GM12878 (cell line): ENCODE measurements at regions not wholly inside any gene's neighbourhood (a gene's known extent, or its start where the extent isn't known, plus 50 kb on each side); places are given as distances from the start of the nearest gene placed in this dataset.

Source experiments
- ATAC-seq: fragments of 200-7000 bp; cut with Tn5 transposase; 3 replicates; pipeline ENCODE4 v1.9.1; 2020; ENCODE audit warnings: mild to moderate bottlenecking, moderate library complexity
- BruUV-seq: library from RNA; stranded (reverse); fragments of 400-500 nt; replicated peaks from 2 replicates; lab custom pipeline; 2021; lab: Mats Ljungman, UMichigan
- CTCF ChIA-PET: fragments of 300-600 bp; sonication (Branson Sonifier 250); formaldehyde crosslinking; extraction: SDS; loops from one replicate; lab custom pipeline; 2021; ENCODE audit warnings: inconsistent platforms; lab: Yijun Ruan, JAX
- POLR2A ChIA-PET: fragments of 350-600 bp; formaldehyde crosslinking; extraction: SDS; loops from one replicate; lab custom pipeline; 2021; ENCODE audit warnings: inconsistent platforms; lab: Charles Lee
- RAD21 ChIA-PET: fragments of 300-600 bp; sonication (Branson Sonifier 250); formaldehyde crosslinking; loops from one replicate; lab custom pipeline; 2023; ENCODE audit warnings: antibody characterized with exemption; ENCODE audit not compliant: unreplicated experiment; lab: Charles Lee
- SMC1A ChIA-PET: fragments of 300-600 bp; sonication (Branson Sonifier 250); formaldehyde crosslinking; loops from one replicate; lab custom pipeline; 2023; ENCODE audit not compliant: unreplicated experiment, uncharacterized antibody; lab: Charles Lee
- DNase-seq: peaks from one replicate; pipeline ENCODE4 v3.0.0-alpha.2; 2011; ENCODE audit warnings: low read depth, low spot score
- FAIRE-seq: peaks from 3 replicates; lab custom pipeline; 2011; peaks lifted over from hg19 to GRCh38; lab: Jason Lieb, UNC
- H2AFZ ChIP-seq: 2 replicates; pipeline ENCODE4 v1.6.0; 2011; ENCODE audit warnings: low read depth, low read length, control low read depth; ENCODE audit not compliant: control insufficient read depth
- H3K27ac ChIP-seq: 2 replicates; pipeline ENCODE4 v1.5.1; 2011; ENCODE audit warnings: control low read depth; ENCODE audit not compliant: control insufficient read depth, insufficient read depth
- H3K27me3 ChIP-seq, 2 experiments: replicated peaks in 1 of 2; 2 replicates each; pipeline versions ENCODE4 v1.6.0 to v1.6.1; 2011; ENCODE audit warnings: low read length in 1 of 2; ENCODE audit not compliant: control insufficient read depth in 2 of 2, insufficient read depth in 2 of 2
- H3K36me3 ChIP-seq, 2 experiments: 2 replicates each; pipeline ENCODE4 v1.5.1; 2011; ENCODE audit warnings: low read length in 1 of 2; ENCODE audit not compliant: control insufficient read depth in 2 of 2, insufficient read depth in 2 of 2
- H3K4me1 ChIP-seq: 2 replicates; pipeline ENCODE4 v1.6.1; 2011; ENCODE audit warnings: mild to moderate bottlenecking, low read length, moderate library complexity, mixed read lengths; ENCODE audit not compliant: control insufficient read depth, insufficient read depth
- H3K4me2 ChIP-seq: 2 replicates; pipeline ENCODE4 v1.6.0; 2011; ENCODE audit warnings: control low read depth; ENCODE audit not compliant: control insufficient read depth, insufficient read depth
- H3K4me3 ChIP-seq: fragments of 200-600 bp; sonication (generic); 2 replicates; pipeline ENCODE4 v1.5.1; 2016
- H3K79me2 ChIP-seq: 2 replicates; pipeline ENCODE4 v1.6.0; 2011; ENCODE audit warnings: low read length; ENCODE audit not compliant: control insufficient read depth, insufficient read depth
- H3K9ac ChIP-seq: 2 replicates; pipeline ENCODE4 v1.8.0; 2011; ENCODE audit warnings: low read length, control low read depth, mixed read lengths; ENCODE audit not compliant: control insufficient read depth, insufficient read depth
- H3K9me3 ChIP-seq: replicated peaks from 3 replicates; pipeline ENCODE4 v1.5.1; 2011; ENCODE audit warnings: mild to moderate bottlenecking, low read length; ENCODE audit not compliant: control insufficient read depth, insufficient read depth
- H4K20me1 ChIP-seq: 2 replicates; pipeline ENCODE4 v1.6.0; 2011; ENCODE audit not compliant: control insufficient read depth, insufficient read depth
- CBFB ChIP-seq: IDR thresholded peaks from 2 replicates; pipeline ENCODE4 v1.6.1; 2016; ENCODE audit warnings: antibody characterized with exemption, low read depth
- EP300 ChIP-seq, 2 experiments: fragments of 150-350 bp in 1 of 2; IDR thresholded peaks; 2 replicates each; pipeline ENCODE4 v1.6.1; 2011 to 2012; ENCODE audit warnings: low read depth in 2 of 2, low read length in 2 of 2, borderline replicate concordance in 1 of 2, improper control_type of control experiment in 1 of 2, inconsistent platforms in 1 of 2; ENCODE audit not compliant: control insufficient read depth in 1 of 2
- FOXM1 ChIP-seq: IDR thresholded peaks from 2 replicates; pipeline ENCODE4 v1.6.1; 2012; ENCODE audit warnings: low read depth, mild to moderate bottlenecking, inconsistent platforms, low read length, moderate library complexity
- MEF2B ChIP-seq: fragments of 450-650 bp; IDR thresholded peaks from 2 replicates; pipeline ENCODE4 v1.6.1; 2018; ENCODE audit warnings: mild to moderate bottlenecking, moderate library complexity; ENCODE audit not compliant: partially characterized antibody, poor library complexity, severe bottlenecking
- NBN ChIP-seq: fragments of 450-650 bp; IDR thresholded peaks from 2 replicates; pipeline ENCODE4 v1.6.1; 2016
- POLR2AphosphoS2 ChIP-seq: IDR thresholded peaks from 2 replicates; pipeline ENCODE4 v1.6.1; 2011; ENCODE audit warnings: low read depth, mild to moderate bottlenecking, low read length, improper control_type of control experiment, moderate library complexity
- SMARCA5 ChIP-seq: fragments of 450-650 bp; IDR thresholded peaks from 2 replicates; pipeline ENCODE4 v1.6.1; 2017; ENCODE audit warnings: mild to moderate bottlenecking
- WGBS: methylation state at CpG from one replicate; pipeline ENCODE4 v1.1.6; 2016; ENCODE audit warnings: low lambda C conversion rate; ENCODE audit not compliant: insufficient replicate concordance, insufficient coverage; ENCODE audit errors: missing lambda C conversion rate; 5-methylcytosine and 5-hydroxymethylcytosine counted together
- in situ Hi-C: fragments of 300-500 bp; cut with MboI; formaldehyde crosslinking; loops from 9 replicates; pipeline ENCODE4 v1.14.3; 2018; ENCODE audit warnings: mixed read lengths
- intact Hi-C: fragments of 100-400 bp; cut with micrococcal nuclease; formaldehyde crosslinking; loops from one replicate; pipeline ENCODE4 v1.14.2; 2022; ENCODE audit not compliant: unreplicated experiment
- TF ChIP-seq, protein P1 (sequence below): IDR thresholded peaks from 2 replicates; pipeline ENCODE4 v1.6.1; 2012; ENCODE audit warnings: mild to moderate bottlenecking, low read depth, low read length
- TF ChIP-seq, protein P2 (sequence below): IDR thresholded peaks from 2 replicates; pipeline ENCODE4 v1.6.1; 2012; ENCODE audit warnings: low read depth, low read length, improper control_type of control experiment
- TF ChIP-seq, protein P3 (sequence below): fragments of 450-650 bp; formaldehyde crosslinking; IDR thresholded peaks from 2 replicates; pipeline ENCODE4 v1.5.0; 2022; ENCODE audit warnings: mild to moderate bottlenecking, missing genetic modification characterization
- TF ChIP-seq, protein P4 (sequence below): fragments of 450-650 bp; formaldehyde crosslinking; IDR thresholded peaks from 2 replicates; pipeline ENCODE4 v1.4.0; 2020; ENCODE audit warnings: mild to moderate bottlenecking, moderate library complexity

DNA sequence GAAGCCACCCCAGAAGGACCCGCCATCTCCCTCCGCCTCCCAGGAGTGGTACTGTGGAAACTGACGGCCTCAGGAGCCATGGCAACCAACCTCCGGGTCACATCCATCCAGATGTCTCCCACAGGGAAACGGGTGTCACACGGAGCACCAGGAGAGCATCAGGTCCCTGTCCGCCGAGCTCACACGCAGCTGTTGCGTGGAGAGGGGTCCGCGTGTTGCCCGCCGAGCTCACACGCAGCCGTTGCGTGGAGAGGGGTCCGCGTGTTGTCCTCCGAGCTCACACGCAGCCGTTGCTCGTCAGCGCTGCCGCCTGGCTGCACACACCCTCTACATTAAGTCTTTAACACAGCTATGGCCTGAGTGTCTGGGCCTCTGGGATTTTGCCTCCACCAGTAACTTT lies 311.1 kb upstream of the SHH start:
- FAIRE-seq, result no peak
- intact Hi-C loops (no loop called here), in situ Hi-C loops (no loop called here)
- ChIA-PET SMC1A (no interaction called here), POLR2A (no interaction called here), RAD21 (no interaction called here), CTCF (no interaction called here)
- 61% methylated on average over 24 of the region's 25 CpGs for WGBS
- no TSS peak for BruUV-seq
- H3K4me1 ChIP-seq, result no peaks in the 10 kb centered on the region
- no peak overlapping the region for H3K4me3 ChIP-seq
- DNase-seq, result no peak
- no peak overlapping the region for H2AFZ ChIP-seq
- H3K79me2 ChIP-seq, result no peaks in the 10 kb centered on the region
- ATAC-seq, result no peak
- H3K4me2 ChIP-seq, result no peak overlapping the region
- no peaks in the 10 kb centered on the region for H3K9me3 ChIP-seq
- H4K20me1 ChIP-seq, result no peaks in the 10 kb centered on the region
- H3K36me3 ChIP-seq, result no peaks in the 10 kb centered on the region
- peaks cover 0 to 2% of the 10 kb centered on the region in 2 experiments; a peak in 2 of 4 replicates for H3K27me3 ChIP-seq
- H3K9ac ChIP-seq, result no peak overlapping the region
- H3K27ac ChIP-seq, result no peak overlapping the region
- TF ChIP-seq MEF2B (no peak), NBN (no peak), CBFB (no peak), FOXM1 (no peak), SMARCA5 (no peak), POLR2AphosphoS2 (no peak), EP300 (IDR thresholded peaks at IDR 0.05; ENCODE audit: borderline replicate concordance in 1 of 2, control insufficient read depth in 1 of 2, low read depth in 2 of 2, low read length in 2 of 2) (no peak)
- TF ChIP-seq, protein P1, sequence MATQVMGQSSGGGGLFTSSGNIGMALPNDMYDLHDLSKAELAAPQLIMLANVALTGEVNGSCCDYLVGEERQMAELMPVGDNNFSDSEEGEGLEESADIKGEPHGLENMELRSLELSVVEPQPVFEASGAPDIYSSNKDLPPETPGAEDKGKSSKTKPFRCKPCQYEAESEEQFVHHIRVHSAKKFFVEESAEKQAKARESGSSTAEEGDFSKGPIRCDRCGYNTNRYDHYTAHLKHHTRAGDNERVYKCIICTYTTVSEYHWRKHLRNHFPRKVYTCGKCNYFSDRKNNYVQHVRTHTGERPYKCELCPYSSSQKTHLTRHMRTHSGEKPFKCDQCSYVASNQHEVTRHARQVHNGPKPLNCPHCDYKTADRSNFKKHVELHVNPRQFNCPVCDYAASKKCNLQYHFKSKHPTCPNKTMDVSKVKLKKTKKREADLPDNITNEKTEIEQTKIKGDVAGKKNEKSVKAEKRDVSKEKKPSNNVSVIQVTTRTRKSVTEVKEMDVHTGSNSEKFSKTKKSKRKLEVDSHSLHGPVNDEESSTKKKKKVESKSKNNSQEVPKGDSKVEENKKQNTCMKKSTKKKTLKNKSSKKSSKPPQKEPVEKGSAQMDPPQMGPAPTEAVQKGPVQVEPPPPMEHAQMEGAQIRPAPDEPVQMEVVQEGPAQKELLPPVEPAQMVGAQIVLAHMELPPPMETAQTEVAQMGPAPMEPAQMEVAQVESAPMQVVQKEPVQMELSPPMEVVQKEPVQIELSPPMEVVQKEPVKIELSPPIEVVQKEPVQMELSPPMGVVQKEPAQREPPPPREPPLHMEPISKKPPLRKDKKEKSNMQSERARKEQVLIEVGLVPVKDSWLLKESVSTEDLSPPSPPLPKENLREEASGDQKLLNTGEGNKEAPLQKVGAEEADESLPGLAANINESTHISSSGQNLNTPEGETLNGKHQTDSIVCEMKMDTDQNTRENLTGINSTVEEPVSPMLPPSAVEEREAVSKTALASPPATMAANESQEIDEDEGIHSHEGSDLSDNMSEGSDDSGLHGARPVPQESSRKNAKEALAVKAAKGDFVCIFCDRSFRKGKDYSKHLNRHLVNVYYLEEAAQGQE, result no peak
- TF ChIP-seq, protein P2, sequence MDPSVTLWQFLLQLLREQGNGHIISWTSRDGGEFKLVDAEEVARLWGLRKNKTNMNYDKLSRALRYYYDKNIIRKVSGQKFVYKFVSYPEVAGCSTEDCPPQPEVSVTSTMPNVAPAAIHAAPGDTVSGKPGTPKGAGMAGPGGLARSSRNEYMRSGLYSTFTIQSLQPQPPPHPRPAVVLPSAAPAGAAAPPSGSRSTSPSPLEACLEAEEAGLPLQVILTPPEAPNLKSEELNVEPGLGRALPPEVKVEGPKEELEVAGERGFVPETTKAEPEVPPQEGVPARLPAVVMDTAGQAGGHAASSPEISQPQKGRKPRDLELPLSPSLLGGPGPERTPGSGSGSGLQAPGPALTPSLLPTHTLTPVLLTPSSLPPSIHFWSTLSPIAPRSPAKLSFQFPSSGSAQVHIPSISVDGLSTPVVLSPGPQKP, result no peak
- TF ChIP-seq, protein P3, sequence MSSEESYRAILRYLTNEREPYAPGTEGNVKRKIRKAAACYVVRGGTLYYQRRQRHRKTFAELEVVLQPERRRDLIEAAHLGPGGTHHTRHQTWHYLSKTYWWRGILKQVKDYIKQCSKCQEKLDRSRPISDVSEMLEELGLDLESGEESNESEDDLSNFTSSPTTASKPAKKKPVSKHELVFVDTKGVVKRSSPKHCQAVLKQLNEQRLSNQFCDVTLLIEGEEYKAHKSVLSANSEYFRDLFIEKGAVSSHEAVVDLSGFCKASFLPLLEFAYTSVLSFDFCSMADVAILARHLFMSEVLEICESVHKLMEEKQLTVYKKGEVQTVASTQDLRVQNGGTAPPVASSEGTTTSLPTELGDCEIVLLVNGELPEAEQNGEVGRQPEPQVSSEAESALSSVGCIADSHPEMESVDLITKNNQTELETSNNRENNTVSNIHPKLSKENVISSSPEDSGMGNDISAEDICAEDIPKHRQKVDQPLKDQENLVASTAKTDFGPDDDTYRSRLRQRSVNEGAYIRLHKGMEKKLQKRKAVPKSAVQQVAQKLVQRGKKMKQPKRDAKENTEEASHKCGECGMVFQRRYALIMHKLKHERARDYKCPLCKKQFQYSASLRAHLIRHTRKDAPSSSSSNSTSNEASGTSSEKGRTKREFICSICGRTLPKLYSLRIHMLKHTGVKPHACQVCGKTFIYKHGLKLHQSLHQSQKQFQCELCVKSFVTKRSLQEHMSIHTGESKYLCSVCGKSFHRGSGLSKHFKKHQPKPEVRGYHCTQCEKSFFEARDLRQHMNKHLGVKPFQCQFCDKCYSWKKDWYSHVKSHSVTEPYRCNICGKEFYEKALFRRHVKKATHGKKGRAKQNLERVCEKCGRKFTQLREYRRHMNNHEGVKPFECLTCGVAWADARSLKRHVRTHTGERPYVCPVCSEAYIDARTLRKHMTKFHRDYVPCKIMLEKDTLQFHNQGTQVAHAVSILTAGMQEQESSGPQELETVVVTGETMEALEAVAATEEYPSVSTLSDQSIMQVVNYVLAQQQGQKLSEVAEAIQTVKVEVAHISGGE, result no peak
- TF ChIP-seq, protein P4, sequence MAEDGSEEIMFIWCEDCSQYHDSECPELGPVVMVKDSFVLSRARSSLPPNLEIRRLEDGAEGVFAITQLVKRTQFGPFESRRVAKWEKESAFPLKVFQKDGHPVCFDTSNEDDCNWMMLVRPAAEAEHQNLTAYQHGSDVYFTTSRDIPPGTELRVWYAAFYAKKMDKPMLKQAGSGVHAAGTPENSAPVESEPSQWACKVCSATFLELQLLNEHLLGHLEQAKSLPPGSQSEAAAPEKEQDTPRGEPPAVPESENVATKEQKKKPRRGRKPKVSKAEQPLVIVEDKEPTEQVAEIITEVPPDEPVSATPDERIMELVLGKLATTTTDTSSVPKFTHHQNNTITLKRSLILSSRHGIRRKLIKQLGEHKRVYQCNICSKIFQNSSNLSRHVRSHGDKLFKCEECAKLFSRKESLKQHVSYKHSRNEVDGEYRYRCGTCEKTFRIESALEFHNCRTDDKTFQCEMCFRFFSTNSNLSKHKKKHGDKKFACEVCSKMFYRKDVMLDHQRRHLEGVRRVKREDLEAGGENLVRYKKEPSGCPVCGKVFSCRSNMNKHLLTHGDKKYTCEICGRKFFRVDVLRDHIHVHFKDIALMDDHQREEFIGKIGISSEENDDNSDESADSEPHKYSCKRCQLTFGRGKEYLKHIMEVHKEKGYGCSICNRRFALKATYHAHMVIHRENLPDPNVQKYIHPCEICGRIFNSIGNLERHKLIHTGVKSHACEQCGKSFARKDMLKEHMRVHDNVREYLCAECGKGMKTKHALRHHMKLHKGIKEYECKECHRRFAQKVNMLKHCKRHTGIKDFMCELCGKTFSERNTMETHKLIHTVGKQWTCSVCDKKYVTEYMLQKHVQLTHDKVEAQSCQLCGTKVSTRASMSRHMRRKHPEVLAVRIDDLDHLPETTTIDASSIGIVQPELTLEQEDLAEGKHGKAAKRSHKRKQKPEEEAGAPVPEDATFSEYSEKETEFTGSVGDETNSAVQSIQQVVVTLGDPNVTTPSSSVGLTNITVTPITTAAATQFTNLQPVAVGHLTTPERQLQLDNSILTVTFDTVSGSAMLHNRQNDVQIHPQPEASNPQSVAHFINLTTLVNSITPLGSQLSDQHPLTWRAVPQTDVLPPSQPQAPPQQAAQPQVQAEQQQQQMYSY (CRISPR knock-in tag), result no peak
